ENCODE measurements at regions not wholly inside any gene's neighbourhood (a gene's known extent, or its start where the extent isn't known, plus 50 kb on each side); places are given as distances from the start of the nearest gene placed in this dataset.
A peak's percentile ranks its signal among the peaks of the same experiment; 100 is the strongest.

- H3K4me3 ChIP-seq (ENCODE audit: low read depth in 1 of 3, low read length in 3 of 3): no peak overlapping the region
- no peaks in the 10 kb centered on the region for H3K27me3 ChIP-seq (ENCODE audit: control insufficient read depth in 3 of 3, insufficient read depth in 3 of 3, low read length in 3 of 3)
- 69 to 72% (median 70%) methylated on average over 3 of the region's 3 CpGs for WGBS, 3 donors
- H3K9me3 ChIP-seq (ENCODE audit: control insufficient read depth in 2 of 2, insufficient read depth in 1 of 2, low read depth in 1 of 2, low read length in 1 of 2): no peaks in the 10 kb centered on the region
- DNase-seq (no peak), FAIRE-seq (no peak)
- H3K27ac ChIP-seq (ENCODE audit: low read depth in 1 of 3, low read length in 2 of 3): no peak overlapping the region
- H3K36me3 ChIP-seq (ENCODE audit: control insufficient read depth in 3 of 3, insufficient read depth in 2 of 3, low read depth in 1 of 3, low read length in 3 of 3): no peaks in the 10 kb centered on the region
- no peaks in the 10 kb centered on the region for H3K4me1 ChIP-seq (ENCODE audit: control insufficient read depth in 3 of 3, insufficient read depth in 2 of 3, low read depth in 1 of 3, low read length in 2 of 3)
Measured at GRCh38 chr2:147679191-147679954, 165.5 kb upstream of the ACVR2A start.

DNA sequence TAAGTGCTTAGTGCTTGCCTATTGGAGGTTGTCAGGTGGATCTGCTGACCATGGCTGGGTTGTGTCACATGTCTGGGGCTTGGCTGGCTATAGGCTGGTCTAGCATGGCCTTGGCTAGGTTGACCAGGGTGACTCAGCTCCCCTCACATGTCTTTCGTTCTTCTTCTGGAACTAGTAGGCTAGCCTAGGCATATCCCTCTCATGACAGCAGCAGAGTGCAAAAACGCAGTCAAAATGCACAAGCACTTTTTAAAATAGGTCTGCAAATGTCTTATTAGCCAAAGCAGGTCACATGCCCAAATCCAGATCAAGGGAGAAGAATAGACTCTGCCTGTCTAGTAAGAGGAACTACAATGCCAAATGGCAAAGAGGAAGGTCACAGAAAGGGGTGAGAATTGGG lies 179.7 kb upstream of the ACVR2A start:
- H3K27ac ChIP-seq (ENCODE audit: low read depth in 1 of 3, low read length in 2 of 3): no peak overlapping the region
- no peaks in the 10 kb centered on the region for H3K36me3 ChIP-seq (ENCODE audit: control insufficient read depth in 3 of 3, insufficient read depth in 2 of 3, low read depth in 1 of 3, low read length in 3 of 3)
- no peaks in the 10 kb centered on the region for H3K4me1 ChIP-seq (ENCODE audit: control insufficient read depth in 3 of 3, insufficient read depth in 2 of 3, low read depth in 1 of 3, low read length in 2 of 3)
- WGBS, 3 donors: 73 to 92% (median 82%) methylated on average over 2 of the region's 2 CpGs
- peaks cover 0 to 3% (median 0%) of the 10 kb centered on the region in 3 donors for H3K27me3 ChIP-seq (ENCODE audit: control insufficient read depth in 3 of 3, insufficient read depth in 3 of 3, low read length in 3 of 3)
- FAIRE-seq: no peak
- DNase-seq: no peak
- H3K4me3 ChIP-seq (ENCODE audit: low read depth in 1 of 3, low read length in 3 of 3): no peak overlapping the region
- no peaks in the 10 kb centered on the region for H3K9me3 ChIP-seq (ENCODE audit: control insufficient read depth in 2 of 2, insufficient read depth in 1 of 2, low read depth in 1 of 2, low read length in 1 of 2)

DNA sequence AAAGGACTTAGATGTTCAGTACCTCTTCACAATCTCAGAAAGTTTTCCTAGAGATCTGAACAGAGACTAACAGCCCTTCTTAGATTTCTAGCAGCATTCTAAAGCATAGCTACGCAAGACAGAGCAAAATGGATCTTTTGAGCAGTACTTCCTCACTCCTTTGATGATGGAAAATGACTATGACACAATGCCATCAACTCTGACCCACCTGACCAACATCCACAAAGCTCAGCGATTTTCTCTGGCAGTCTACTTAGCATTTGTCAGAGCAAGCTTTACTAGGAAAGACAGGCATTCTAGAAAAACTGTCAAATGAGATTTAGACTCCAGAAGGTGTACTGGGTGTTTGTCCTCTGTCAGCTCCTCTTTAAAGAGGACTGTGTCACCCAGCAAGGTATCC lies 180.9 kb upstream of the ACVR2A start:
- Histone ChIP-seq H3K4me3 (ENCODE audit: low read depth in 1 of 3, low read length in 3 of 3) (no peak overlapping the region), H3K9me3 (ENCODE audit: control insufficient read depth in 2 of 2, insufficient read depth in 1 of 2, low read depth in 1 of 2, low read length in 1 of 2) (no peaks in the 10 kb centered on the region), H3K36me3 (ENCODE audit: control insufficient read depth in 3 of 3, insufficient read depth in 2 of 3, low read depth in 1 of 3, low read length in 3 of 3) (no peaks in the 10 kb centered on the region), H3K4me1 (ENCODE audit: control insufficient read depth in 3 of 3, insufficient read depth in 2 of 3, low read depth in 1 of 3, low read length in 2 of 3) (no peaks in the 10 kb centered on the region), H3K27me3 (ENCODE audit: control insufficient read depth in 3 of 3, insufficient read depth in 3 of 3, low read length in 3 of 3) (peaks cover 0 to 3% (median 0%) of the 10 kb centered on the region in 3 donors), H3K27ac (ENCODE audit: low read depth in 1 of 3, low read length in 2 of 3) (no peak overlapping the region)
- WGBS, 3 donors: 43 to 65% (median 56%) methylated on average over 2 of the region's 2 CpGs
- DNase-seq (no peak), FAIRE-seq (no peak)

- no peaks in the 10 kb centered on the region for H3K36me3 ChIP-seq (ENCODE audit: control insufficient read depth in 3 of 3, insufficient read depth in 2 of 3, low read depth in 1 of 3, low read length in 3 of 3)
- H3K9me3 ChIP-seq (ENCODE audit: control insufficient read depth in 2 of 2, insufficient read depth in 1 of 2, low read depth in 1 of 2, low read length in 1 of 2): no peaks in the 10 kb centered on the region
- peaks cover 0 to 3% (median 0%) of the 10 kb centered on the region in 3 donors for H3K27me3 ChIP-seq (ENCODE audit: control insufficient read depth in 3 of 3, insufficient read depth in 3 of 3, low read length in 3 of 3)
- H3K4me3 ChIP-seq (ENCODE audit: low read depth in 1 of 3, low read length in 3 of 3): no peak overlapping the region
- no peak for FAIRE-seq
- H3K27ac ChIP-seq (ENCODE audit: low read depth in 1 of 3, low read length in 2 of 3): no peak overlapping the region
- 69 to 77% (median 74%) methylated on average over 5 of the region's 5 CpGs for WGBS, 3 donors
- no peaks in the 10 kb centered on the region for H3K4me1 ChIP-seq (ENCODE audit: control insufficient read depth in 3 of 3, insufficient read depth in 2 of 3, low read depth in 1 of 3, low read length in 2 of 3)
- peak in 1 of 2 donors; percentile 20 for DNase-seq
Measured at GRCh38 chr2:147663153-147663961, 181.5 kb upstream of the ACVR2A start.

DNA sequence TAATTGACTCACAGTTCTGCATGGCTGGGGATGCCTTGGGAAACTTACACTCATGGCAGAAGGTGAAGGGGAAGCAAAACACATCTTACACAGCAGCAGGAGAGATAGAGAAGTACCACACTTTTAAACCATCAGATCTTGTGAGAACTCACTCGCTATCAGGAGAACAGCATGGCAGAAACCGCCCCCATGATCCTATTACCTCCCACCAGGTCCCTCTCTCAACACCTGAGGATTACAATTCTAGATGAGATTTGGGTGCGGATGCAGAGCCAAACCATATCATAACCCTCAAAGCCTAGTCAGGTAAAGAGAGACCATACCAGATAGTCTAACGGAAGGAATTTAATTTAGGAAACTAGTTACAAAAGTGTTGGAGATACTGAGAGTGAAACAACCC lies 182.6 kb upstream of the ACVR2A start:
- FAIRE-seq (no peak), DNase-seq (no peak)
- Histone ChIP-seq H3K4me1 (ENCODE audit: control insufficient read depth in 3 of 3, insufficient read depth in 2 of 3, low read depth in 1 of 3, low read length in 2 of 3) (no peaks in the 10 kb centered on the region), H3K4me3 (ENCODE audit: low read depth in 1 of 3, low read length in 3 of 3) (no peak overlapping the region), H3K36me3 (ENCODE audit: control insufficient read depth in 3 of 3, insufficient read depth in 2 of 3, low read depth in 1 of 3, low read length in 3 of 3) (no peaks in the 10 kb centered on the region), H3K9me3 (ENCODE audit: control insufficient read depth in 2 of 2, insufficient read depth in 1 of 2, low read depth in 1 of 2, low read length in 1 of 2) (no peaks in the 10 kb centered on the region), H3K27me3 (ENCODE audit: control insufficient read depth in 3 of 3, insufficient read depth in 3 of 3, low read length in 3 of 3) (peaks cover 0 to 3% (median 0%) of the 10 kb centered on the region in 3 donors), H3K27ac (ENCODE audit: low read depth in 1 of 3, low read length in 2 of 3) (no peak overlapping the region)
- 92 to 97% (median 94%) methylated on average over 4 of the region's 4 CpGs for WGBS, 3 donors

DNA sequence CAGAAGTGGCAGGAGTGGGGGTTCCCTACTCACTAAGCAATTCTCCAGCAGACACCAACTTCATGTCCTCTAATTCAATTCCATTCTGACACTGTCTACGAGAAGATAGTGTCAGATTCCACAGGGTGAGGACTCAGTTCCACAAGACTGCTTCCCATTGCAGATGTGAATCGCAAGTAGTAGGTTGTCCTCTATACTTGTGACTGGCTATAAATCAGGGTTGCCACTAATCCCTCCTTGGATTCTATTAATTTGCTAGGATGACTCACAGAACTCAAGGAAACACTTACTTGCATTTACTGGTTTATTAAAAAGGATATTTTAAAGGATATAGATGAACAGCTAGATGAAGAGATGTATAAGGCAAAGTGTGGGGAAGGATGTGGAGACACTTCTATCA lies 184.1 kb upstream of the ACVR2A start:
- WGBS, 3 donors: 86 to 94% (median 90%) methylated on average over 2 of the region's 2 CpGs
- no peaks in the 10 kb centered on the region for H3K4me1 ChIP-seq (ENCODE audit: control insufficient read depth in 3 of 3, insufficient read depth in 2 of 3, low read depth in 1 of 3, low read length in 2 of 3)
- no peaks in the 10 kb centered on the region for H3K9me3 ChIP-seq (ENCODE audit: control insufficient read depth in 2 of 2, insufficient read depth in 1 of 2, low read depth in 1 of 2, low read length in 1 of 2)
- FAIRE-seq: no peak
- H3K27me3 ChIP-seq (ENCODE audit: control insufficient read depth in 3 of 3, insufficient read depth in 3 of 3, low read length in 3 of 3): peaks cover 0 to 3% (median 0%) of the 10 kb centered on the region in 3 donors
- no peaks in the 10 kb centered on the region for H3K36me3 ChIP-seq (ENCODE audit: control insufficient read depth in 3 of 3, insufficient read depth in 2 of 3, low read depth in 1 of 3, low read length in 3 of 3)
- no peak overlapping the region for H3K4me3 ChIP-seq (ENCODE audit: low read depth in 1 of 3, low read length in 3 of 3)
- H3K27ac ChIP-seq (ENCODE audit: low read depth in 1 of 3, low read length in 2 of 3): no peak overlapping the region
- DNase-seq: no peak

DNA sequence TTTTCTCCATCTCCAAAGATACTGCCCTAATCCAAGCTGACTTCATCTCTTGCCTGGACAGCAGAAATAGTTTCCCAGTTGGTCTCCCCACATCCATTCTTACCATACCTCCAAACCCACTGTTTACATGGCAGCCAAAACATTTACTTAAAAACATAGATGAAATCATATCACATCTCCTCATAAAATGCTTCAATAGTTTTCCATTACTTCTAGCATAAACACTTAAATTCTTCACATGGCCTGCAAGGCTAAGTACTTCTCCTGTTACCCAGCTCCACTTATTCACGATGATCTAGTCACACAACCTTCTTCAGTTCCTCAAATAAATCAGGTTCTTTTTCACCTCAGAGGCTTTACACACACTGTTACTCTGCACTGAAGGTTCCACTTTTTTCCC lies 185.8 kb upstream of the ACVR2A start:
- no peak overlapping the region for H3K27ac ChIP-seq (ENCODE audit: low read depth in 1 of 3, low read length in 2 of 3)
- DNase-seq (no peak), FAIRE-seq (no peak)
- no peaks in the 10 kb centered on the region for H3K9me3 ChIP-seq (ENCODE audit: control insufficient read depth in 2 of 2, insufficient read depth in 1 of 2, low read depth in 1 of 2, low read length in 1 of 2)
- no peaks in the 10 kb centered on the region for H3K4me1 ChIP-seq (ENCODE audit: control insufficient read depth in 3 of 3, insufficient read depth in 2 of 3, low read depth in 1 of 3, low read length in 2 of 3)
- peaks cover 0 to 3% (median 0%) of the 10 kb centered on the region in 3 donors for H3K27me3 ChIP-seq (ENCODE audit: control insufficient read depth in 3 of 3, insufficient read depth in 3 of 3, low read length in 3 of 3)
- no peaks in the 10 kb centered on the region for H3K36me3 ChIP-seq (ENCODE audit: control insufficient read depth in 3 of 3, insufficient read depth in 2 of 3, low read depth in 1 of 3, low read length in 3 of 3)
- 73 to 94% (median 77%) methylated on average over 1 of the region's 1 CpG for WGBS, 3 donors
- H3K4me3 ChIP-seq (ENCODE audit: low read depth in 1 of 3, low read length in 3 of 3): no peak overlapping the region

DNA sequence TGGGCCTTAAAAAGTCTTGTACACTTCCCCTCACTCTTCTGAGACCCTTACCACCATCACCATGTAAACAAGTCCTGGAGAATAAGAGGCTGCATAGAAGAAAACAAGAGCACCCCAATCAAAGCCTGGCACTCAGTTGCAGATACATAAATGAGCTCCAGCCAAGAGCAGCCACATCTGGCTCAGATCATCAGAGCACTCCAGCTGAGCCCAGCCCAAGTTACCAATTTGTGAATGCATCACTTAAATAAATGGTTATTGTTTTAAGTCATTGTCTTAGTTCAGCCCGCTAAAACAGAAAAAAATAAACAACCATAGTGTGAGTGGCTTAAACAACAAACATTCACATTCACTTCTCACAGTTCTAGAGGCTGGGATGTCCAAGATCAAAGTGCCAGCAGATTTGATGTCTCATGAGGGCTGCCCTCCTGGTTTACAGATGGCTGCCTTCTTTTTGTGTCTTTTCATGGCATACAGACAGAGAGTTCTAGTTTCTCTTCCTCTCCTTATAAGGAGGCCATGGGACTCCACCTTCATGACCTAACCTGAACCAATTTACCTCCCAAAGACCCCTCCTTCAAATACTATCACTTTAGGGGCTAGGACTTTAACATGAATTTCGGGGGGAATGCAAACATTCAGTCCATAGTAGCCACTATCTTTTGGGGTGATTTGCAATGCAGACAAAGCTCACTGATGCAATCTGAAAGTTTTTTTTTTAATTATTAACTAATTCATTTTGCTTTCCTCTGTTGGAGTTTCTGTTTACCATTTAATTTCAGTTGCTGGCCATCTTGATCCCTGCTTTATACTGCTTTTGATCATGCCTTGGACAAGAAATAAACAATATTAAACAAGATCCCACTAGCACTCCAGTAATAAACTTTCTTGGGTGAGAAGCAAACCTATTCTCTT lies 187.5 kb upstream of the ACVR2A start:
- H3K4me1 ChIP-seq (ENCODE audit: control insufficient read depth in 3 of 3, insufficient read depth in 2 of 3, low read depth in 1 of 3, low read length in 2 of 3): no peaks in the 10 kb centered on the region
- no peaks in the 10 kb centered on the region for H3K9me3 ChIP-seq (ENCODE audit: control insufficient read depth in 2 of 2, insufficient read depth in 1 of 2, low read depth in 1 of 2, low read length in 1 of 2)
- no peak overlapping the region for H3K4me3 ChIP-seq (ENCODE audit: low read depth in 1 of 3, low read length in 3 of 3)
- WGBS, 3 donors: 57 to 75% (median 63%) methylated on average over 2 of the region's 2 CpGs
- no peaks in the 10 kb centered on the region for H3K36me3 ChIP-seq (ENCODE audit: control insufficient read depth in 3 of 3, insufficient read depth in 2 of 3, low read depth in 1 of 3, low read length in 3 of 3)
- H3K27ac ChIP-seq (ENCODE audit: low read depth in 1 of 3, low read length in 2 of 3): no peak overlapping the region
- H3K27me3 ChIP-seq (ENCODE audit: control insufficient read depth in 3 of 3, insufficient read depth in 3 of 3, low read length in 3 of 3): no peaks in the 10 kb centered on the region
- DNase-seq (no peak), FAIRE-seq (no peak)
